AG09319 (cell line): ENCODE measurements at regions not wholly inside any gene's neighbourhood (a gene's known extent, or its start where the extent isn't known, plus 50 kb on each side); places are given as distances from the start of the nearest gene placed in this dataset.
"Not testable (repeated sequence)": the region's sequence is repeated elsewhere in the genome, so short reads cannot be mapped to it uniquely, and the experiment has no call there.

Source experiments
- DNase-seq: peaks from one replicate; pipeline ENCODE4 v3.0.0-alpha.2; 2010; ENCODE audit warnings: low read depth; ENCODE audit errors: extremely low read depth
- TF ChIP-seq, protein P1 (sequence below): IDR thresholded peaks from 2 replicates; pipeline ENCODE4 v1.5.1; 2011; ENCODE audit warnings: low read depth, mild to moderate bottlenecking, inconsistent platforms, low read length, moderate library complexity

DNA sequence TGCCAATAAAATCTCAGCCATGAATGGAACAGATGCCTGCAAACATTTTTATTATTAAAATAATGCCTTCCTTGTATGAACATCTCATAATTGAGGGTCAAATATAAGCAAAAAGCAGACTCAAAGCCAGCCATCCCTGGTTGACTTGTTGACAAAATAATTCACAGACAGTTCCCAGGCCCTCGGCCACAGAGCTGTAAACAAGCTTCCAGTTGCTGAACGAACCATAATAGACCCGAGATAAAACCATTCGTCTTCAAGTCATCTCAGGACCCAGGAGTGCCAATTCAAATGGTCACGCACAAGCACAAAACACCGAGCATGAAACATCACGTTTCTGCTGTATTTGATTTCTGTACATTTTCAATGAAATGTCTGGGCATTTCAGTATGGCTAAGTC is 113.3 kb upstream of the CDYL start:
- TF ChIP-seq, protein P1, sequence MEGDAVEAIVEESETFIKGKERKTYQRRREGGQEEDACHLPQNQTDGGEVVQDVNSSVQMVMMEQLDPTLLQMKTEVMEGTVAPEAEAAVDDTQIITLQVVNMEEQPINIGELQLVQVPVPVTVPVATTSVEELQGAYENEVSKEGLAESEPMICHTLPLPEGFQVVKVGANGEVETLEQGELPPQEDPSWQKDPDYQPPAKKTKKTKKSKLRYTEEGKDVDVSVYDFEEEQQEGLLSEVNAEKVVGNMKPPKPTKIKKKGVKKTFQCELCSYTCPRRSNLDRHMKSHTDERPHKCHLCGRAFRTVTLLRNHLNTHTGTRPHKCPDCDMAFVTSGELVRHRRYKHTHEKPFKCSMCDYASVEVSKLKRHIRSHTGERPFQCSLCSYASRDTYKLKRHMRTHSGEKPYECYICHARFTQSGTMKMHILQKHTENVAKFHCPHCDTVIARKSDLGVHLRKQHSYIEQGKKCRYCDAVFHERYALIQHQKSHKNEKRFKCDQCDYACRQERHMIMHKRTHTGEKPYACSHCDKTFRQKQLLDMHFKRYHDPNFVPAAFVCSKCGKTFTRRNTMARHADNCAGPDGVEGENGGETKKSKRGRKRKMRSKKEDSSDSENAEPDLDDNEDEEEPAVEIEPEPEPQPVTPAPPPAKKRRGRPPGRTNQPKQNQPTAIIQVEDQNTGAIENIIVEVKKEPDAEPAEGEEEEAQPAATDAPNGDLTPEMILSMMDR: no peak
- no peak for DNase-seq

DNA sequence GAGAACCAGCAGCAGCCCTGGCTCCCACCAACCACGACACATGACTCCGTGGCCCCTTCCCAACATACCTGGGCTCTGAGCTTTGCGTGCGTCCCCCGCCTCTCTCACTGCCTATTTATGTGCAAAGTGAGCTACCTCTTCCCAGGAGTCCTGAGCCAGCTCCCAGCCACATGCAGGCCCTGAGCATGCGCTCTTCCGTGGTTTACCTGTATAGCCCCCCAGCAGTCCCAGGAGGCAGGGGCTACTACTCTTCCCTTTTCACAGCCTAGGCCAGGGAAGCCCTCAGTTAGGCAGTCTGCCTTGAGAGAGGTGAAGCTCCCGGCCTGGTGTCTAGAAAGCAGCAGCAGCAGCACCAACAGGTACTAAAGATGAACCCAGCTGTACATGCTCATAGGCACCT is 114.8 kb upstream of the CDYL start:
- DNase-seq: no peak
- TF ChIP-seq, protein P1: no peak

DNA sequence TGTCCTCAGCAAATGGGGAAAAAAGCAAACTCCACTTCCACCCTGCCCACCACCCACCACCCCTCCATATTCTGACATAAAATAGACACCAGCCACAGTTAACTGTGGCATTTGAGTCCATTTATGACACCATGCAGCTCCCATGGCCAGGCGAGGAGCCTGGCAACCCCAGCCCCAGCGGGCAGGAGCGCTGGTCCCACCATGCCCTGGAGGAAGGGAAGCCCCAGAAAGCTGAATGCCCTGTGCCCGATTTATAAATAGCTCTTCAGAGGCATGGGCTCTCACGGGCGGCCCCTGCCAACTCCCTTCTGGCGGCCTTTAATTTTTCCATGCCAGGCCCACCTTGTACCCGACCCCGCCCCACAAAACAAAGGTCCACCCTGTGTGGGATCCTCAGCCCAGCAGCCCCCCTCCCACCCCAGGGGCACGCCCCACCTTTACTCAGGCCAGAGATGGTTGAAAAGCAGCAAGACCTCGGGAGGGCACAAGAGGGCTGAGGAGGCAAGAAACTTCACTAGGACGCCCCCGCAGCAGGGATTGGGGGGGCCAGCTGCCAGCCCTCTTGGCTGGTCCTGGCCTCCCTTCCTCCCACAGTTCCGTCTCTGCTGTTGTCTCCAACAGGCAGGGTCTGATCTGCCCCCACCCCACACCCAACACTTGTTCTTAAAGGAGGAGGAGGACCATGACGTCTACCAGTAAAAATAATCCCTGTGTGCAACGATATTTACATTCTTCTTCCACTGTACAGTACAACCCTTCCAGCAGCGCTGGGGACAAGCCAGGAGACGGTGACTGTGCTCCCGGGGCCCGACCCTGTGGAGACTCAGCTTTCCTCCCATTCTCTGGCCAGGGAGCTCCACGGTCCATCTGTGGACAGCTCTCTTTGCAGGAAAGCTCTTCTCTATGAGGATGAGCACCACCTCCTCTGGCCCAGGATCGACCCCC is 115.6 kb upstream of the CDYL start:
- no peak for DNase-seq
- TF ChIP-seq, protein P1: no peak

DNA sequence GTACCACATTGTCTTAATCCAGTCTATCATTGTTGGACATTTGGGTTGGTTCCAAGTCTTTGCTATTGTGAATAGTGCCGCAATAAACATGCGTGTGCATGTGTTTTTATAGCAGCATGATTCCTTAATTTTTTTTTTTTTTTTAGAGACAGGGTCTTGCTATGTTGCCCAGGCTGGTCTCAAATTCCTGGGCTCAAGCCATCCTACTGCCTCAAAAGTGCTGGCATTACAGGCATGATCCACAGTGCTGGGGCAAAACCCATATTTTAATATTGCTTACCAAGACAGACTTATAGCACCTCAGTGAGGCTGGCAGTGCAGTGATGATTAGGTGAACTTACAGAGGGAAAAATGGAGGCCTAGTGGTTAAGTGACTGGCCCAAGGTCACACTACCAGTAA is 116.5 kb upstream of the CDYL start:
- not testable (repeated sequence) for DNase-seq

DNA sequence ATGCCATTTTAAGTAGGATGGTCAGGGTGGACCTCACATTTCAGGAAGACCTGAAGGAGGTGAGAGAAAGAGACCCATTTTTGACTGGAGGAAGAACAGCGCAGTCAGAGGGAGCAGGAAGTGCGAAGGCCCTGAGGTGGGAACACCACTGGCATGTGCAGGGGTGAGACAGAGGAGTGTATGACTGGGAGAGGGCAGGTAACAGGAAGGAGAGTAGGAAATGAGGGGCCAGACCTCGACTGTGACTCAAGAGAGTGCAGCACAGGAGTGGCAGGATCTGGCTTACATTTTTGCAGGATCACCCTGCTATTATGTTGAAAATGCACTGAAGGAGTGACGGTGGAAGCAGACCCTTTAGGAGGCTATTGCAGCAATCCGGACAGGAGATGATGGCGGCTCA is 117.7 kb upstream of the CDYL start:
- TF ChIP-seq, protein P1: no peak
- no peak for DNase-seq

DNA sequence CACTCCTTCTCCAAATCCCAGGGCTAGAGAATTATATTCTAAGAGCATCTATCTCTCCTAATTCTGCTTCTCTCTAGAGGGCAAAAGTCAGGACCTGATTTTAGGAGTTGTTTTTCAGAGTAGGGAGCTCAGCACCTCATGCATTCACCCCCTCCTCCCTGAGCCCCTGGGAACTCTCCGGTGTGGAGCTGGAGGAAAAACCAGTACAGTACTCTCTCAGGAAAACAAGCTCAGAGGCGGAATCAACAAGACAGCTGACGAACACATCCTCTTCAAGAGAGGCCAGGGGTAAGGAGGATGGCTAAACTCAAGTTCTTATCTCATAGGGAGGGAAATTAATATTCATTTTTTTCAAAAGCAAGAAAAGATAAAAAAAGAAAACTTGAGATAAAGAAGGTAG is 120.1 kb upstream of the CDYL start:
- no peak for DNase-seq
- TF ChIP-seq, protein P1: no peak

DNA sequence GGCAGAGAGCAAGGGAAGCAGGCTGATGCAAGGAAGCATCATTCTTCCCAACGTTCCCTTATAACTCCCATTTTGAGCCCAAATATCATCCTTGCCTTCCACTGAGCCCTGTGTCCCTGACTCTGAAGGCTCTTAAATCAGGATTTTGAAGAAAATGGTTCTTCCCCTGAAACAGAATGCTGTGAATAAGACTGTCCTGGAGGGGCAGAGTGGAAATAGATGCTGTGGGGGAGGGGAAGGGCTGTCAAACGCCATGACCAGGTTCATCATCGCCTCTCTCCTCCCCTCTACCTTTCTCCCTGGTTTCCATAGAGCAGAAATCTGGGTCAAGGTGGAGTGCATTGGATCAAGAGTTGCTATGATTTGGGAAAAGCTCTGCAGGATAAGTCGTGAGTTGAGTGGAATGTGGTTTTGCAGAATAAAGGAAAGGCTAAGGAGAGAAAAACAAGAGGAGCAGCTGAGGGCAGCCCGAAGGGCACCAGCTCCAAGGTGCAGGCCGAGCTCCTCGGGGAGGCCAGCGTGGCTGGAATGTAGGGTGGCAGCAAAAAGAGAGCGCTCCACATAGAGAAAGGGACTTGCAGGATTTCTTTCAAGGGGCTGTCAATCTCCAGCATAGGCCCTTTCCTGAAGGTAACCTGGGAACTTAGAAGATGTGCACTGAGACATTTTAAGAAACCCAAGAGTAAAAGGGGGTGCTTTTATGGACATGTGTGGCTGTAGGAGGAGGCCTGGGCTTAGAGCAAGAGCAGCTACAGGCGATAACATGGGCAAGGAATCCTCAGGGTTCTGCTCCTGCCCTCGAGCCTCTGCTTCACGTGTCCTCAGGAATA is 120.8 kb upstream of the CDYL start:
- TF ChIP-seq, protein P1: no peak
- DNase-seq: no peak
